H1 (cell line): ENCODE measurements at regions not wholly inside any gene's neighbourhood (a gene's known extent, or its start where the extent isn't known, plus 50 kb on each side); places are given as distances from the start of the nearest gene placed in this dataset.

Experiments
- CTCF ChIA-PET: fragments of 300-600 bp; sonication (Branson Sonifier 250); formaldehyde crosslinking; loops from one replicate; lab custom pipeline; 2021; ENCODE audit not compliant: partially characterized antibody; lab: Charles Lee
- POLR2A ChIA-PET: fragments of 300-600 bp; sonication (Branson Sonifier 250); formaldehyde crosslinking; loops from one replicate; lab custom pipeline; 2021; ENCODE audit warnings: inconsistent platforms; ENCODE audit not compliant: partially characterized antibody; lab: Charles Lee
- DNase-seq, 2 experiments: peaks; one replicate each; pipeline versions ENCODE4 v3.0.0 to v3.0.0-alpha.2; 2010 to 2022; ENCODE audit warnings: low spot score in 2 of 2, low read depth in 1 of 2, mixed read lengths in 1 of 2
- FAIRE-seq: peaks from 2 replicates; lab custom pipeline; 2011; peaks lifted over from hg19 to GRCh38; lab: Jason Lieb, UNC
- H2AFZ ChIP-seq: 2 replicates; pipeline ENCODE4 v1.8.1; 2012; ENCODE audit warnings: low read length, inconsistent platforms
- H2AK5ac ChIP-seq: 2 replicates; pipeline ENCODE4 v1.6.1; 2013; ENCODE audit warnings: low read depth, low read length
- H2BK120ac ChIP-seq: replicated peaks from 2 replicates; pipeline ENCODE3; 2013; ENCODE audit warnings: low read depth, low read length, inconsistent platforms
- H2BK12ac ChIP-seq: 2 replicates; pipeline ENCODE4 v1.6.1; 2013; ENCODE audit warnings: low read depth, low read length
- H2BK15ac ChIP-seq: 2 replicates; pipeline ENCODE4 v1.6.1; 2013; ENCODE audit warnings: low read length
- H2BK20ac ChIP-seq: 2 replicates; pipeline ENCODE4 v1.6.1; 2013; ENCODE audit warnings: low read length
- H2BK5ac ChIP-seq: 2 replicates; pipeline ENCODE4 v1.6.1; 2013; ENCODE audit warnings: low read depth, low read length
- H3K14ac ChIP-seq: 2 replicates; pipeline ENCODE4 v1.6.1; 2013; ENCODE audit warnings: inconsistent platforms; ENCODE audit not compliant: insufficient read length
- H3K18ac ChIP-seq: 2 replicates; pipeline ENCODE4 v1.6.1; 2013; ENCODE audit warnings: low read length; ENCODE audit errors: extremely low read depth
- H3K23ac ChIP-seq: 2 replicates; pipeline ENCODE4 v1.6.1; 2013; ENCODE audit warnings: inconsistent platforms; ENCODE audit not compliant: insufficient read length
- H3K23me2 ChIP-seq: 2 replicates; pipeline ENCODE4 v1.6.1; 2013; ENCODE audit warnings: low read depth, low read length
- H3K27ac ChIP-seq: 2 replicates; pipeline ENCODE4 v1.6.1; 2011; ENCODE audit warnings: low read depth, low read length, inconsistent platforms
- H3K27me3 ChIP-seq, 4 experiments: replicated peaks in 1 of 4; 1 replicate in 1 of 4; 2 replicates in 3 of 4; pipeline versions ENCODE4 v1.6.1 to v1.8.1; 2011 to 2013; ENCODE audit warnings: low read length in 3 of 4, mild to moderate bottlenecking in 3 of 4, inconsistent platforms in 2 of 4, mixed read lengths in 2 of 4, moderate library complexity in 1 of 4; ENCODE audit not compliant: control insufficient read depth in 3 of 4, insufficient read depth in 3 of 4; ENCODE audit errors: extremely low read depth in 1 of 4
- H3K36me3 ChIP-seq, 4 experiments: 2 replicates each; pipeline versions ENCODE4 v1.6.1 to v1.8.1; 2011 to 2013; ENCODE audit warnings: mild to moderate bottlenecking in 4 of 4, low read length in 3 of 4, moderate library complexity in 2 of 4, control low read depth in 1 of 4, inconsistent platforms in 1 of 4; ENCODE audit not compliant: insufficient read depth in 4 of 4, control insufficient read depth in 2 of 4
- H3K4ac ChIP-seq: replicated peaks from 2 replicates; pipeline ENCODE3; 2013; ENCODE audit warnings: low read length, low read depth, mixed read lengths, inconsistent platforms; ENCODE audit not compliant: insufficient read length
- H3K4me1 ChIP-seq, 4 experiments: replicated peaks in 1 of 4; 1 replicate in 1 of 4; 2 replicates in 3 of 4; pipeline versions ENCODE4 v1.6.1 to v1.8.1; 2011 to 2013; ENCODE audit warnings: low read length in 3 of 4, inconsistent platforms in 2 of 4, mixed read lengths in 1 of 4; ENCODE audit not compliant: insufficient read depth in 4 of 4, control insufficient read depth in 3 of 4
- H3K4me2 ChIP-seq, 2 experiments: 2 replicates each; pipeline versions ENCODE4 v1.6.1 to v1.8.1; 2011 to 2013; ENCODE audit warnings: low read depth in 2 of 2, low read length in 2 of 2, control low read depth in 1 of 2, inconsistent platforms in 1 of 2, mild to moderate bottlenecking in 1 of 2; ENCODE audit not compliant: insufficient read depth in 1 of 2
- H3K4me3 ChIP-seq, 4 experiments: fragments of 200-600, 300-600 bp in 1 of 4; sonication (generic), shearing (Covaris generic), sonication (Bioruptor Twin) in 1 of 4; 2 replicates each; pipeline versions ENCODE4 v1.5.1 to v1.8.1; 2011 to 2016; ENCODE audit warnings: low read length in 4 of 4, low read depth in 3 of 4, control low read depth in 2 of 4, inconsistent platforms in 2 of 4, mild to moderate bottlenecking in 2 of 4, mixed read lengths in 1 of 4, moderate library complexity in 1 of 4; ENCODE audit not compliant: insufficient read depth in 2 of 4; ENCODE audit errors: extremely low read depth in 1 of 4
- H3K56ac ChIP-seq: replicated peaks from 2 replicates; pipeline ENCODE3; 2013; ENCODE audit warnings: low read depth, mild to moderate bottlenecking, mixed read lengths, low read length, inconsistent platforms; ENCODE audit not compliant: insufficient read length
- H3K79me1 ChIP-seq: 2 replicates; pipeline ENCODE4 v1.6.1; 2013; ENCODE audit warnings: low read depth, low read length, control low read depth
- H3K79me2 ChIP-seq, 2 experiments: 2 replicates each; pipeline versions ENCODE4 v1.6.1 to v1.8.1; 2012 to 2013; ENCODE audit warnings: low read length in 2 of 2, mild to moderate bottlenecking in 2 of 2, inconsistent platforms in 1 of 2; ENCODE audit not compliant: insufficient read depth in 2 of 2, control insufficient read depth in 1 of 2
- H3K9ac ChIP-seq, 4 experiments: replicated peaks in 1 of 4; 1 replicate in 1 of 4; 2 replicates in 3 of 4; pipeline versions ENCODE4 v1.6.1 to v1.8.1; 2011 to 2013; ENCODE audit warnings: low read depth in 3 of 4, low read length in 3 of 4, control low read depth in 2 of 4, mild to moderate bottlenecking in 2 of 4, moderate library complexity in 2 of 4, inconsistent platforms in 1 of 4; ENCODE audit errors: extremely low read depth in 1 of 4
- H3K9me3 ChIP-seq, 2 experiments: 2 replicates each; pipeline versions ENCODE4 v1.6.1 to v1.8.1; 2012 to 2013; ENCODE audit warnings: mild to moderate bottlenecking in 2 of 2, moderate library complexity in 2 of 2, control low read depth in 1 of 2, inconsistent platforms in 1 of 2, low read depth in 1 of 2, low read length in 1 of 2, mixed read lengths in 1 of 2; ENCODE audit not compliant: insufficient read depth in 2 of 2
- H4K20me1 ChIP-seq, 2 experiments: replicated peaks in 1 of 2; 2 replicates each; pipeline versions ENCODE3 to v1.8.1; 2011 to 2013; ENCODE audit warnings: inconsistent platforms in 2 of 2, low read length in 2 of 2, mild to moderate bottlenecking in 1 of 2; ENCODE audit not compliant: insufficient read depth in 2 of 2, control insufficient read depth in 1 of 2
- H4K5ac ChIP-seq: 2 replicates; pipeline ENCODE4 v1.6.1; 2013; ENCODE audit warnings: low read length, low read depth, mixed read lengths, inconsistent platforms; ENCODE audit not compliant: insufficient read length
- H4K8ac ChIP-seq: 2 replicates; pipeline ENCODE4 v1.8.0; 2013; ENCODE audit warnings: mild to moderate bottlenecking, moderate library complexity, low read length, inconsistent platforms; ENCODE audit not compliant: insufficient read depth; ENCODE audit errors: extremely low read depth
- H4K91ac ChIP-seq: replicated peaks from 2 replicates; pipeline ENCODE3; 2013; ENCODE audit warnings: low read length, mixed read lengths, inconsistent platforms; ENCODE audit not compliant: insufficient read length
- KDM1A ChIP-seq: fragments of 200-600, 300-600 bp; sonication (generic); IDR thresholded peaks from 2 replicates; pipeline ENCODE4 v1.7.1; 2016; ENCODE audit warnings: mild to moderate bottlenecking, low read length, borderline replicate concordance
- TEAD4 ChIP-seq: IDR thresholded peaks from 2 replicates; pipeline ENCODE4 v1.6.1; 2012; ENCODE audit warnings: low read depth, low read length, inconsistent platforms, mixed read lengths
- WGBS, 2 experiments: shearing (Covaris generic) in 1 of 2; methylation state at CpG; one replicate each; pipeline versions ENCODE4 v1.1.6 to v1.1.7; 2013 to 2015; ENCODE audit warnings: low lambda C conversion rate in 2 of 2, mixed read lengths in 2 of 2, inconsistent platforms in 1 of 2, low coverage in 1 of 2, missing lambda C conversion rate in 1 of 2; ENCODE audit not compliant: insufficient replicate concordance in 2 of 2, insufficient coverage in 1 of 2, insufficient read length in 1 of 2; ENCODE audit errors: extremely low coverage in 1 of 2, missing lambda C conversion rate in 1 of 2; 5-methylcytosine and 5-hydroxymethylcytosine counted together

GRCh38 chr4:62952366-62952765, 1456.9 kb downstream of the TECRL start:
- no peak overlapping the region for H3K18ac ChIP-seq
- no peak overlapping the region for H2AFZ ChIP-seq
- H3K4ac ChIP-seq = no peak overlapping the region
- H2BK120ac ChIP-seq = no peak overlapping the region
- H2BK20ac ChIP-seq = peak overlapping the region; percentile 9; the same call in 1 of the 2 replicates
- no peak overlapping the region for H2AK5ac ChIP-seq
- no peak for FAIRE-seq
- no peak overlapping the region for H3K56ac ChIP-seq
- no peaks in the 10 kb centered on the region for H3K9me3 ChIP-seq
- no peak overlapping the region for H3K14ac ChIP-seq
- no peak overlapping the region for H2BK15ac ChIP-seq
- no peak overlapping the region for H3K4me2 ChIP-seq
- no peak overlapping the region for H4K5ac ChIP-seq
- H3K36me3 ChIP-seq = no peaks in the 10 kb centered on the region
- no peaks in the 10 kb centered on the region for H3K79me1 ChIP-seq
- no peak overlapping the region for H4K91ac ChIP-seq
- WGBS, 2 experiments = 82% methylated on average over 3 of the region's 3 CpGs; no CpG with 5 or more reads in 1 of the 2 experiments
- CTCF ChIA-PET = no interaction called here
- H4K8ac ChIP-seq = no peak overlapping the region
- H3K79me2 ChIP-seq = no peaks in the 10 kb centered on the region
- no peak for DNase-seq
- H3K23ac ChIP-seq = no peak overlapping the region
- no peaks in the 10 kb centered on the region for H3K23me2 ChIP-seq
- H3K4me1 ChIP-seq = peaks cover 0 to 8% (median 0%) of the 10 kb centered on the region in 4 experiments; a peak in 2 of 7 replicates
- no peak overlapping the region for H3K9ac ChIP-seq
- H2BK5ac ChIP-seq = no peak overlapping the region
- no peaks in the 10 kb centered on the region for H3K27me3 ChIP-seq
- TF ChIP-seq TEAD4 = no peak
- no peak for TF ChIP-seq KDM1A
- H3K27ac ChIP-seq = no peak overlapping the region
- H2BK12ac ChIP-seq = no peak overlapping the region
- POLR2A ChIA-PET = no interaction called here
- no peak overlapping the region for H3K4me3 ChIP-seq
- no peaks in the 10 kb centered on the region for H4K20me1 ChIP-seq
